ENCODE measurements at regions not wholly inside any gene's neighbourhood (a gene's known extent, or its start where the extent isn't known, plus 50 kb on each side); places are given as distances from the start of the nearest gene placed in this dataset.

DNA sequence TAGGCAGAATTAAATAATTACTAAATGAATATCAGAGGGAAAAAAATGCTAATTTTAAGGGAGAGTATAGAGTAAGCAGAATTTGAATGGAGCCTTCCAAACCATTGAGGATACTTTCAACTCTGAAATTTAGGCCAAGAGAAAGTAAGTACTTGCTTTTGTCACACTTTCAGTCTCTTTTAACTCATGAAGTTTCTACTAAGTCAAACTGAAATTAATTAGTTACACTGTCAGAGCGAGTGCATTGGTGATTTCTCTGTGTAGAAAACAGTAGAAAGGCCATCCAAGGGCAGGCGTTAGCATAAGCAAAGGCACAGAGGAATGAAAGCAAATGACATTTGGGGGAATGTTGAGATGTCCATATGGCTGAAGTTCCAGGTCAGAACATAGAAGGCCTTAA lies 92.9 kb downstream of the PLEKHG1 start:
- no peak for TF ChIP-seq EZH2 (IDR thresholded peaks at IDR 0.05; ENCODE audit: borderline replicate concordance, low read depth, low read length, severe bottlenecking)
- TF ChIP-seq, protein P1, sequence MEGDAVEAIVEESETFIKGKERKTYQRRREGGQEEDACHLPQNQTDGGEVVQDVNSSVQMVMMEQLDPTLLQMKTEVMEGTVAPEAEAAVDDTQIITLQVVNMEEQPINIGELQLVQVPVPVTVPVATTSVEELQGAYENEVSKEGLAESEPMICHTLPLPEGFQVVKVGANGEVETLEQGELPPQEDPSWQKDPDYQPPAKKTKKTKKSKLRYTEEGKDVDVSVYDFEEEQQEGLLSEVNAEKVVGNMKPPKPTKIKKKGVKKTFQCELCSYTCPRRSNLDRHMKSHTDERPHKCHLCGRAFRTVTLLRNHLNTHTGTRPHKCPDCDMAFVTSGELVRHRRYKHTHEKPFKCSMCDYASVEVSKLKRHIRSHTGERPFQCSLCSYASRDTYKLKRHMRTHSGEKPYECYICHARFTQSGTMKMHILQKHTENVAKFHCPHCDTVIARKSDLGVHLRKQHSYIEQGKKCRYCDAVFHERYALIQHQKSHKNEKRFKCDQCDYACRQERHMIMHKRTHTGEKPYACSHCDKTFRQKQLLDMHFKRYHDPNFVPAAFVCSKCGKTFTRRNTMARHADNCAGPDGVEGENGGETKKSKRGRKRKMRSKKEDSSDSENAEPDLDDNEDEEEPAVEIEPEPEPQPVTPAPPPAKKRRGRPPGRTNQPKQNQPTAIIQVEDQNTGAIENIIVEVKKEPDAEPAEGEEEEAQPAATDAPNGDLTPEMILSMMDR (IDR thresholded peaks at IDR 0.05; ENCODE audit: extremely low read depth in 1 of 2, insufficient read depth in 1 of 2, low read depth in 1 of 2, low read length in 2 of 2) = no peak
- no peak for TF ChIP-seq POLR2AphosphoS5 (IDR thresholded peaks at IDR 0.05; ENCODE audit: insufficient read depth, low read depth, low read length)
- TF ChIP-seq POLR2A (IDR thresholded peaks at IDR 0.05; ENCODE audit: low read depth, low read length) = no peak
- no peak for TF ChIP-seq FOS (IDR thresholded peaks at IDR 0.05; ENCODE audit: borderline replicate concordance, insufficient read depth, low read length)
- no peak for TF ChIP-seq MYC (IDR thresholded peaks at IDR 0.05; ENCODE audit: low read depth, low read length)

All from endothelial cell of umbilical vein (primary cell).